ENCODE measurements at regions not wholly inside any gene's neighbourhood (a gene's known extent, or its start where the extent isn't known, plus 50 kb on each side); places are given as distances from the start of the nearest gene placed in this dataset.

GRCh38 chr21:38597421-38597820 is 99.1 kb upstream of the ERG start:
- Histone ChIP-seq H3K27me3 (ENCODE audit: control insufficient read depth, low read length) (peaks cover 11% of the 10 kb centered on the region; the same call in 1 of the 2 replicates), H3K4me1 (ENCODE audit: control insufficient read depth, low read length) (no peaks in the 10 kb centered on the region), H3K36me3 (ENCODE audit: control insufficient read depth, low read length) (no peaks in the 10 kb centered on the region)

GRCh38 chr21:38598413-38598812 is 100.1 kb upstream of the ERG start:
- H3K4me1 ChIP-seq (ENCODE audit: control insufficient read depth, low read length) = no peaks in the 10 kb centered on the region
- H3K9me2 ChIP-seq (replicated peaks; ENCODE audit: control insufficient read depth, low read length) = no peaks in the 10 kb centered on the region
- H3K79me2 ChIP-seq (ENCODE audit: control insufficient read depth, low read length) = no peaks in the 10 kb centered on the region
- no peaks in the 10 kb centered on the region for H3K9me3 ChIP-seq (ENCODE audit: control insufficient read depth, insufficient read depth, low read length)
- H3K4me2 ChIP-seq (ENCODE audit: low read length) = no peak overlapping the region
- H3F3A ChIP-seq (ENCODE audit: control insufficient read depth, insufficient read depth) = no peaks in the 10 kb centered on the region
- no peaks in the 10 kb centered on the region for H3K36me3 ChIP-seq (ENCODE audit: control insufficient read depth, low read length)
- no peaks in the 10 kb centered on the region for H4K20me1 ChIP-seq (ENCODE audit: control insufficient read depth, insufficient read depth, low read depth, low read length)
- H3K4me3 ChIP-seq (ENCODE audit: low read length) = no peak overlapping the region
- no peak for TF ChIP-seq CTCF (IDR thresholded peaks at IDR 0.05; ENCODE audit: low read depth, low read length, poor library complexity, severe bottlenecking)
- no peak for TF ChIP-seq EZH2phosphoT487 (IDR thresholded peaks at IDR 0.05; ENCODE audit: borderline replicate concordance, low read length)
- H3K27me3 ChIP-seq (ENCODE audit: control insufficient read depth, low read length) = peaks cover 13% of the 10 kb centered on the region; the same call in 1 of the 2 replicates
- H3K27ac ChIP-seq (ENCODE audit: low read depth, low read length) = no peak overlapping the region

More at GRCh38 chr21:38597421-38597820, 99.1 kb upstream of the ERG start:
- no peaks in the 10 kb centered on the region for H3K9me2 ChIP-seq (replicated peaks; ENCODE audit: control insufficient read depth, low read length)
- no peak overlapping the region for H3K27ac ChIP-seq (ENCODE audit: low read depth, low read length)
- TF ChIP-seq CTCF (IDR thresholded peaks at IDR 0.05; ENCODE audit: low read depth, low read length, poor library complexity, severe bottlenecking) (no peak), EZH2phosphoT487 (IDR thresholded peaks at IDR 0.05; ENCODE audit: borderline replicate concordance, low read length) (no peak)
- H3K4me2 ChIP-seq (ENCODE audit: low read length) = no peak overlapping the region
- H3K4me3 ChIP-seq (ENCODE audit: low read length) = no peak overlapping the region
- no peaks in the 10 kb centered on the region for H4K20me1 ChIP-seq (ENCODE audit: control insufficient read depth, insufficient read depth, low read depth, low read length)
- no peaks in the 10 kb centered on the region for H3F3A ChIP-seq (ENCODE audit: control insufficient read depth, insufficient read depth)
- H3K79me2 ChIP-seq (ENCODE audit: control insufficient read depth, low read length) = no peaks in the 10 kb centered on the region
- no peaks in the 10 kb centered on the region for H3K9me3 ChIP-seq (ENCODE audit: control insufficient read depth, insufficient read depth, low read length)

- TF ChIP-seq CTCF (IDR thresholded peaks at IDR 0.05; ENCODE audit: low read depth, low read length, poor library complexity, severe bottlenecking) = no peak
- TF ChIP-seq EZH2phosphoT487 (IDR thresholded peaks at IDR 0.05; ENCODE audit: borderline replicate concordance, low read length) = no peak
Measured at GRCh38 chr21:38599381-38599975, 101.2 kb upstream of the ERG start.

More at GRCh38 chr21:38599381-38599975, 101.2 kb upstream of the ERG start:
- Histone ChIP-seq H3K27ac (ENCODE audit: low read depth, low read length) (no peak overlapping the region), H4K20me1 (ENCODE audit: control insufficient read depth, insufficient read depth, low read depth, low read length) (no peaks in the 10 kb centered on the region), H3K4me2 (ENCODE audit: low read length) (no peak overlapping the region), H3K4me1 (ENCODE audit: control insufficient read depth, low read length) (no peaks in the 10 kb centered on the region), H3K27me3 (ENCODE audit: control insufficient read depth, low read length) (peaks cover 12% of the 10 kb centered on the region; the same call in 1 of the 2 replicates), H3K36me3 (ENCODE audit: control insufficient read depth, low read length) (no peaks in the 10 kb centered on the region), H3F3A (ENCODE audit: control insufficient read depth, insufficient read depth) (no peaks in the 10 kb centered on the region), H3K9me2 (replicated peaks; ENCODE audit: control insufficient read depth, low read length) (no peaks in the 10 kb centered on the region), H3K4me3 (ENCODE audit: low read length) (no peak overlapping the region), H3K9me3 (ENCODE audit: control insufficient read depth, insufficient read depth, low read length) (no peaks in the 10 kb centered on the region), H3K79me2 (ENCODE audit: control insufficient read depth, low read length) (no peaks in the 10 kb centered on the region)

Data from DOHH2 (cell line).